Left ventricle myocardium inferior (tissue), 1 donor: ENCODE measurements at regions not wholly inside any gene's neighbourhood (a gene's known extent, or its start where the extent isn't known, plus 50 kb on each side); places are given as distances from the start of the nearest gene placed in this dataset.

ENCODE experiments used
- DNase-seq: peaks from one replicate; pipeline ENCODE4 v3.0.0-alpha.2; 2020
- H3K27ac ChIP-seq: fragments of 200-600 bp; replicated peaks from 2 replicates; pipeline ENCODE4 v1.8.0; 2021
- H3K27me3 ChIP-seq: fragments of 200-600 bp; 2 replicates; pipeline ENCODE4 v1.8.0; 2021; ENCODE audit warnings: low read depth
- H3K36me3 ChIP-seq: fragments of 200-600 bp; 2 replicates; pipeline ENCODE4 v1.8.0; 2021
- H3K4me1 ChIP-seq: fragments of 200-600 bp; 2 replicates; pipeline ENCODE4 v1.8.0; 2021
- H3K4me3 ChIP-seq: fragments of 200-600 bp; 2 replicates; pipeline ENCODE4 v1.8.0; 2021; ENCODE audit warnings: mild to moderate bottlenecking, moderate library complexity
- H3K9me3 ChIP-seq: fragments of 200-600 bp; replicated peaks from 2 replicates; pipeline ENCODE4 v1.8.0; 2021
- intact Hi-C: fragments of 100-400 bp; cut with micrococcal nuclease; formaldehyde crosslinking; loops from one replicate; pipeline ENCODE4 v1.11.0; 2022
- TF ChIP-seq, protein P1 (sequence below): fragments of 200-600 bp; IDR thresholded peaks from 2 replicates; pipeline ENCODE4 v1.8.0; 2021; ENCODE audit warnings: antibody characterized with exemption, mild to moderate bottlenecking, borderline replicate concordance
- donor health status: DM: no; HTN: yes; CAD: no; lungs with severe emphysema.

DNA sequence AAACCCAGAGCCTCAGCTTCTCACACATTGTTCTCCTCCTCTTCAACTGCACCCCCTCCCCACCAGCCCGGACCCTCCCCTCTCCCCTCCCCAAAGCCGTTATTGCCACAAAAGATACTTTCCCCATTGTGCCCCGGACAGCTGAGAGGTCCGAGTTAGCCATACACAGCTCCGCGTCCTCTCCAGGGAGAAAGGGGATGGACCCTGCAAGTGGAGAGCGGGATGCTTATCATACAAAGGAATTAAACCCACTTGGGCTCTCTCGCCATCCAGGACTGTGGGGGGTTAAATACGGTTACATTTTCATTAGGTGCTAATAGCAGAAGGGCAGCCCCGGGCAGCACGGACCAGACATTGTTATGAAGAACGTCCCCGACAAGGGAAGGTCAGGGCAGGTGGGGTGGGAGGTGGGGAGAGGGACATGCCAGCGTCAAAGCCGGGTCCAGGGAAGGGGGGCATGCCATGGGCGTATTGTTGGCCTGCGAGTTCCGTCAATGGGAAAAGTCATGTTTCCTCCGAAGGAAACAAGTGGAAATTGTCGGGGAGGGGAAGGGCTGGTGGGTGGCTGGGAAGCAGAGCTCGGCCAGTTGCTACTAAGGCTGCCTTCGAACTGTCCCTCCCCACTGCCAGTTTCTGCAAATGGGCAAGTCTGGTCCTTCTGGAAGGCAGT lies 99.1 kb downstream of the SOX9 start:
- TF ChIP-seq, protein P1, sequence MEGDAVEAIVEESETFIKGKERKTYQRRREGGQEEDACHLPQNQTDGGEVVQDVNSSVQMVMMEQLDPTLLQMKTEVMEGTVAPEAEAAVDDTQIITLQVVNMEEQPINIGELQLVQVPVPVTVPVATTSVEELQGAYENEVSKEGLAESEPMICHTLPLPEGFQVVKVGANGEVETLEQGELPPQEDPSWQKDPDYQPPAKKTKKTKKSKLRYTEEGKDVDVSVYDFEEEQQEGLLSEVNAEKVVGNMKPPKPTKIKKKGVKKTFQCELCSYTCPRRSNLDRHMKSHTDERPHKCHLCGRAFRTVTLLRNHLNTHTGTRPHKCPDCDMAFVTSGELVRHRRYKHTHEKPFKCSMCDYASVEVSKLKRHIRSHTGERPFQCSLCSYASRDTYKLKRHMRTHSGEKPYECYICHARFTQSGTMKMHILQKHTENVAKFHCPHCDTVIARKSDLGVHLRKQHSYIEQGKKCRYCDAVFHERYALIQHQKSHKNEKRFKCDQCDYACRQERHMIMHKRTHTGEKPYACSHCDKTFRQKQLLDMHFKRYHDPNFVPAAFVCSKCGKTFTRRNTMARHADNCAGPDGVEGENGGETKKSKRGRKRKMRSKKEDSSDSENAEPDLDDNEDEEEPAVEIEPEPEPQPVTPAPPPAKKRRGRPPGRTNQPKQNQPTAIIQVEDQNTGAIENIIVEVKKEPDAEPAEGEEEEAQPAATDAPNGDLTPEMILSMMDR: no peak
- intact Hi-C loops: no loop called here

DNA sequence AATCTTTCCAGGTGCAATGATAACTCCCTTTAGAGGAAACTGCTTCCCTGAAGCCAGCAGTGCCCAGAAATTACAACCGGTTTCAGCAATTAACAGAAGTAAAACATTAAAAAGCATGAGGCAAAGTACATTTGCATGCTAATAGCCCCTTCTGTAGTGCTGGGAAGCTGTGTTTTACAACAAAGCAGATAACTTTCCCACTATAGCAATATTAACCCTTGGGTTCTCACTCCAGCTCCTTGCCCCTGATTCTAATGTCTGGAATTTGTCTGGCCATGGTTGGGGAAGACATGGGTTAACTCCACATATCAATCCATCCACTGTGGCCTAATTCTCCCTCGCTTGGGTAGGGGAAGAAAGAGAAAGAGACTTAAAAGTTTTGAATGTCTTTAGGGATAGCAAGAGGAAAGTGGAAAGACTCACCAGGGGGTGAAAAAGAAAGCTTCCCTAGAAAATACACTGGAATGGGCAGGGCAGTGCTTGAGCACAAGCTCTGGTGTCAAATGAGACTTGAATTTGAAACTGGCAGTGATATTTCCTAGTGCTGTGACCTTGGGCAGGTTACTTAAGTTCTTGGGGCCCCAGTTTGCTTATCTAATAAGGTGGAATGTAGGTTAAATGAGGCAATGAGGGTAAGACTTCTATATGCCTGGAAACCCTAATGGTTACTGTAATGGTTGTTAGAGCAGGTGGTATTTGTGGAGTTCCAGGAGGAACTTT lies 102.0 kb downstream of the SOX9 start:
- Histone ChIP-seq H3K4me3 (no peak overlapping the region), H3K27ac (no peak overlapping the region), H3K9me3 (no peaks in the 10 kb centered on the region), H3K4me1 (peaks cover 14% of the 10 kb centered on the region), H3K36me3 (no peaks in the 10 kb centered on the region), H3K27me3 (peaks cover 63% of the 10 kb centered on the region)
- intact Hi-C loops: no loop called here
- no peak for DNase-seq
- TF ChIP-seq, protein P1: no peak

More for the DNA sequence above, 99.1 kb downstream of the SOX9 start:
- Histone ChIP-seq H3K4me3 (peak overlapping the region; percentile 32), H3K27ac (no peak overlapping the region), H3K4me1 (peaks cover 14% of the 10 kb centered on the region), H3K9me3 (no peaks in the 10 kb centered on the region), H3K36me3 (no peaks in the 10 kb centered on the region), H3K27me3 (peaks cover 83% of the 10 kb centered on the region)
- DNase-seq: no peak

DNA sequence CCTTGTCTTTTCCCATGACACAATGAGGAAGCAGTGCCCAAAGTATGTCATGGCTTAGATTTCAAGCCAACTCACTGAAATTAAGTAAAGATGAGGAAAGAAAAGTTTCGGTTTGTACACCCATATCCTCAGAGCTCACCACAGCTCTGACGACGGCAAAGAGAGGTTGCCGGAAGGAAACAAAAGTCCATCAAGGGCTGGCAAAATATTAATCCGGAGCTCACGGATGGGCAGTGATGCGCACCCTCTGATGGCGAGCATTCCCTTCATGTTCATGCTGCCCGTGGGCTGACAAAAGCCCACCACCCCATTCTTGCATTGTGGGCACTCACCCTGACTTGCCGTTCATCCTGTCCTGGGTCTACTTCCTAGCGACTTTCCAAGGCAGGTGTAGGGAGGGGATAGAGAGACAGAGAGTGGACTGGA lies 103.1 kb downstream of the SOX9 start:
- no peaks in the 10 kb centered on the region for H3K9me3 ChIP-seq
- DNase-seq: no peak
- H3K4me3 ChIP-seq: no peak overlapping the region
- H3K36me3 ChIP-seq: no peaks in the 10 kb centered on the region
- intact Hi-C loops: no loop called here
- H3K27me3 ChIP-seq: peaks cover 52% of the 10 kb centered on the region
- peaks cover 14% of the 10 kb centered on the region for H3K4me1 ChIP-seq
- no peak overlapping the region for H3K27ac ChIP-seq
- TF ChIP-seq, protein P1: no peak

DNA sequence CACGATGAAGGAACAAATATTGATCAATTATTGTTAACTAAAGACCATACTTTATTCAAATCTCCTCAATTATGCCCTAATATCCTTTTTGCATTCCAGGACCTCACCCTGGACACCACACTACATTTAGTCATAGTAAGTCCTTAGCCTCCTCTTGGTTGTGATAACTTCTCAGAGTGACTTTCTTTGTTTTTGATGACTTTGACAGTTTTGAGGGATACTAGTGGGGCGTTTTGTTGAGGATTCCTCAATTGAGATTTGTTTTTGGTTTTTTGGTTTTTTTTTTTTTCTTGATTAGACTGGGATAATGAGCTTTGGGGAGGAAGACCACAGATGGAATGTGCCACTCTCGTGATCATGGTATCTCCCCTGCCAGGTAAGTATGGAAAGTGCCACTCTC lies 105.5 kb downstream of the SOX9 start:
- intact Hi-C loops: no loop called here
- peaks cover 3% of the 10 kb centered on the region for H3K9me3 ChIP-seq
- TF ChIP-seq, protein P1: no peak
- H3K4me3 ChIP-seq: no peak overlapping the region
- DNase-seq: no peak
- H3K36me3 ChIP-seq: no peaks in the 10 kb centered on the region
- H3K27me3 ChIP-seq: peaks cover 28% of the 10 kb centered on the region
- no peak overlapping the region for H3K27ac ChIP-seq
- H3K4me1 ChIP-seq: no peaks in the 10 kb centered on the region

DNA sequence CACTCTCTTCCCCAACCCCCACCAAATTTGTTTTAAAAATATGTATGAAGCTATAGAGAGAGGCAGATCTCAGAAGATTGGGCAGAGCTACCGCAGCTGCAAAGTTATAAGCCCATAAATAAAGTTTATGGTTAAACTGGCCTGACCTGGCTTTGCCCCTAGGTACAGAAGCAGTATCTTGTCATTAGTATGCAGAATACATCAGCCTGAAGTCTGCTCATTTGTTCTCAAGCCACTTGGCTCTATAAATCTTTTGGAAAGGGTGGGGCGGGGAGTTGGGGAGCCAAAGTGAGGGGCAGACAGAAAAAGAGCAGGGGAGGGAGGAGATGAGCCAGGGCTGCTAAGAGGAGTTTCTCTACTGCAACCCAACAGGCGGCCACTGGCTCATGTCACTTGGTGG lies 113.2 kb downstream of the SOX9 start:
- TF ChIP-seq, protein P1: no peak
- no peaks in the 10 kb centered on the region for H3K36me3 ChIP-seq
- intact Hi-C loops: no loop called here
- H3K4me1 ChIP-seq: no peaks in the 10 kb centered on the region
- H3K4me3 ChIP-seq: no peak overlapping the region
- no peak overlapping the region for H3K27ac ChIP-seq
- H3K27me3 ChIP-seq: peaks cover 36% of the 10 kb centered on the region
- no peak for DNase-seq
- peaks cover 3% of the 10 kb centered on the region for H3K9me3 ChIP-seq
